ENCODE measurements at regions not wholly inside any gene's neighbourhood (a gene's known extent, or its start where the extent isn't known, plus 50 kb on each side); places are given as distances from the start of the nearest gene placed in this dataset.
A peak's percentile ranks its signal among the peaks of the same experiment; 100 is the strongest.

DNA sequence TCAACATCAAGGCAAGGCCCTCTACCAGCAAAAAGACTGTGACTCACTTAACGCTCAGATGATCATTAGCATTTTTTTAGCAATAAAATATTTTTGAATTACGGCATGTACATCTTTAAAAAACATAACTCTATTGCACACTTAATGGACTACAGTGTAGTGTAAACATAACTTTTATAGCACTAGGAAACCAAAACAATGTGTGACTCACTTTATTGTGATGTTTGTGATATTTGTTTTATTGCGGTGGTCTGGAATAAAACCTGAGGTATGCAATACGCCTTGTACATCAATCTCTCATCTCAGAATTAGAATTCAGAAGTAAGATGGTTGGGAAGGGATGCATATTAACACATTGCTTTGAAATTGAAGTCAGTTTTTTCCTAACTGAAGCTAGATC is 106.9 kb upstream of the PTCH1 start:
- DNase-seq (ENCODE audit: low read depth): no peak

GRCh38 chr9:95620722-95621121 is 104.0 kb upstream of the PTCH1 start:
- DNase-seq (ENCODE audit: low read depth): no peak

- DNase-seq (ENCODE audit: low read depth): no peak
Observed at GRCh38 chr9:95620314-95620713, 103.5 kb upstream of the PTCH1 start.

DNA sequence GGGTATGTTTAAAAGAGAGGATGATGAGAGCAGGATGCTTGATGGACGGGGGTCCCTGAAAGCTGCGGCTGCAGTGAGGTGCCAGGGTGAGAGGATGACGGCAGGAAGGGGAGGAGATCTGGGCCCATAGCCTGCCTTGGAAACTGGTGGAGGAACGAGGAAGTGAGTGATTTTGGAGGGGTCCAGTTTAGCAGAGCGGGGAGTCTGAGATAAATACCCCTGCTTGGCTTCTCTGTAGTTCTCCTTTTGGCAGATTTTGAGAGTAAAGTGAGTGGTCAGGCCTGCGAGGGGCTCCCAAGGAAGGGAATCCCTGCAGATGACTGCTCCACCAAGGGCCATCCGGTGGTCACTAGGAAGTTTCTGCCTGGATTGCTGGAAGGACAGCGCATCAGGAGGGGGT is 98.5 kb upstream of the PTCH1 start:
- DNase-seq (ENCODE audit: low read depth): no peak

DNA sequence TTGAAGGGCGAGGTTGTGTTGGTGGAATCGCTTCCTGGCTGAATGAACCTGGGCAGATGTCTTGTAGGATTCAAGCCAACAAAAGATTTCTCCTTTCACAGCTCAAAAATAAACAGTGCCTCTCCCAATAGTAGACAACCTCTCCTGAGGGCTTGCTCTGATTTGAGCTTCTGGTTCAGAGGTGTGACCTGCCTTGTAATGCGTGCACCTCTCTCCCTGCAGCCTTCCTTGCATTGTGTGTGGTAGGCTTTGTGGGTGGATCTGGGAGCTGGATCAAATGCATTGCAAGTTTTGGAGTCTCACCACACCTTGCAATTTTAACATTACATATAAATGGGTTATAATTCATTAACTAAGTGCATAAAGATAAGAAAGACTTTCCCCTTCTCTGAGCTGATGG is 96.9 kb upstream of the PTCH1 start:
- no peak for DNase-seq (ENCODE audit: low read depth)

DNA sequence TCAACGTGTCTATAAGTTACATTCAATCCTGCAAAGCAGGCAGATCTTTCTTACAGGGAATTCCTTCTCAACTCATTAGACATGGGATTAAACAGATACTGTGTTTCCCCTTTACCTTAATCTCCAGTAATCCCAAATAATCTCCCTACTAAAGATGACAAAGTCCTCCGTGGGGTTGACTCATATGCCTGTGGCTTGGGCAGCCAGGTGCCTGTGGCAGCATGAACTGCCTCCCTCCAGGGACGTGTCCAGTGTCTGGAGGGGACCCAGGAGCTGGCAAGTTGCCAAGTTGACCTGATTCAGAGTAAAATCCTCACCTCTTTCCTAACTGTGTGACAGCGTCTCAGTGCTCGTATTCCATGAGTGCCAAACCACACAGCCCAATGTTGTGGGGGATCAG is 94.6 kb upstream of the PTCH1 start:
- DNase-seq (ENCODE audit: low read depth): no peak

- DNase-seq (ENCODE audit: low read depth): no peak
Observed at GRCh38 chr9:95610006-95610785, 93.4 kb upstream of the PTCH1 start.

DNA sequence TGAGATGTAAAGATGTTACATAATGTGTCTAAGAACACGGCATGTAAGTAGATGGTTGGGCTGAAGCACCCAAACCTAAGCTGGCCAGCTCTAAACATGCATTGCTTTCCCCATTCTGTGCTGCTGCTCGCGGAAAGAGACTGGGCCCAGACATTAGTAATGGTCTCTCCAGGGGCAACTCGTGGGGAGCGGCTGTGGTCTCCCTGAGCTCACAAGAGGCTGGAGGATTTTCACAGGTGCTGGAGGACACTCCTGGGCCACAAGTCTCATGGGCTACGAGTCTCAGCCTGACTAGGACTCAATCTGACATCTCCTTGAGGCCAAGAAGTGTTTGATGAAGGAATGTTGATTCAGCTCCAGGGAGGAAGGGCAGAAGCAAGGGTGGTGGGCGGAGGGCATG is 92.7 kb upstream of the PTCH1 start:
- no peak for DNase-seq (ENCODE audit: low read depth)

DNA sequence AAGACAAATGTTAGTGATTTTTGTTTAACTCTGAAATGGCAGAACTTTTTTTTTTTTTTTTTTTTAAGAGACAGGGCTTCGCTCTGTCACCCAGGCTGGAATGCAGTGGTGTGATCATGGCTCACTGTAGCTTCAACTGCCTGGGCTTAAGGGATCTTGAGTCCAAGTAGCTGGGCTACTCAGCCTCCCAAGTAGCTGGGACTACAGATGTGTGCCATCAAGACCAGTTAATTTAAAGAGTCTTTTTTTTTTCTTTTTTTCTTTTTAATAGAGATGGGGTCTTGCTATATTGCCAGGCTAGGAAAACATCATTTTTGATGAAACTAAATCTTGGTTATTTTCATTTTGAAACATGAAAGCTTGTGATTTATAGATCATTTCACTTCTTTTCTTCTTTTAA is 91.6 kb upstream of the PTCH1 start:
- no peak for DNase-seq (ENCODE audit: low read depth)

- DNase-seq (ENCODE audit: low read depth): no peak
Observed at GRCh38 chr9:95607507-95607906, 90.7 kb upstream of the PTCH1 start.

DNA sequence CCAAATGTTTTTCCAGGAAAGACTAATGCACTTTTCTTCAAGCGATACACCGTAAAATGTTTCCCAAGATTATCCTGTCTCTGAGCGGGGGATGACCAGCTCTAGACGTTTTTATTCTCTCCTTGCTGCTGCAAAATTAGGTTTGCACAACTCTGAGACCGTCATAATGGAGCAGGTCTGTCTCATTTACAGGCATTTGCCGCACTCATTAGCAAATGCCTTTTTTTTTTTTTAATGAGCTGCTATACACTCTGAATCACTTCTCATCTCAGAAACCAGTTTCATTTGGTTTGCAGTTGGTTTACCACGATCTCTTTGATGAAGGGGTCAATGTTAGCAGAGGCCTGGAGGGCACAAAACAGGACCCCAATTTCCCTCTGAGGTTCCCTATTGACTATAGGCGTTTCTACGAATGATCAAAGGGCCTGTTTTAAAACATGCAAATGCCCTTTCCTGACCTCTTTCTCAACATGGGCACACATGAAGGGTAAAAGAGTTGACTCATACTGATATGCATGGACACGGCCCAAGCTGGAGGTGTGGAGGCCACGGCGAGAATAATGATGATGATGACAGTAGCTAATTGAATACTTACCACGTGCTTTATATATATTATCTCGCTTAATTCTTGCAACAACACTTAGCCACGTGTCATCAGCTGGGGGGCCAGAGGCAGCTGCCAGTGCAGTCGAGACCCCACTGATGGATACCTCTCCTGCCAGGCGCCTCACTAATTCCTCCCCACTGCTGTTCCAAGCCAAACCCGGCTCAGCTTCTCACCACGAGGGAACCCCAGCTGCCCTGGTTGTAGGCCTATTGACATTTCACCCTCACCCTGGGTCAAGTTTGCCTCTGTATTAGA is 89.9 kb upstream of the PTCH1 start:
- DNase-seq (ENCODE audit: low read depth): no peak

- peak; percentile 6 for DNase-seq (ENCODE audit: low read depth)
Observed at GRCh38 chr9:95605816-95606488, 89.2 kb upstream of the PTCH1 start.

DNA sequence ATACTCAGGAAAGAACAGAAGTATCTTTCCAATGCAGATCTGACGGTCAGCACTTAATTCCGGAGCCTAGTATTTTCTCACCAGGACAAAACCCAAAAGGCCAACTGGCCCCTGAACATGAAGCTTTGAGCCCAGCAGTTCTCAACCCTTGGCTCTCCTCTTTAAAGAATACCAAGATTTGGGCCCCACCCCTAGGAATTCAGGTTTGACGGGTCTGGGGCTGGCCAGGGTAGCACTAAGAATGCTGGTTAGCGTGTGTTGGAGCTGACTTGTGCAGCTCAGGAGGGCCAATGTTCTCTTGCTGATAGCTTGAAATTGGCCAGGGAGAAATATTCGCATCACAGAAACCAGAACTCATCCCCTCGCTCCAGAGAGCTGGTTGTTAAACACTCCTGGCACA is 88.3 kb upstream of the PTCH1 start:
- no peak for DNase-seq (ENCODE audit: low read depth)

- DNase-seq (ENCODE audit: low read depth): no peak
Observed at GRCh38 chr9:95598236-95598635, 81.5 kb upstream of the PTCH1 start.

DNA sequence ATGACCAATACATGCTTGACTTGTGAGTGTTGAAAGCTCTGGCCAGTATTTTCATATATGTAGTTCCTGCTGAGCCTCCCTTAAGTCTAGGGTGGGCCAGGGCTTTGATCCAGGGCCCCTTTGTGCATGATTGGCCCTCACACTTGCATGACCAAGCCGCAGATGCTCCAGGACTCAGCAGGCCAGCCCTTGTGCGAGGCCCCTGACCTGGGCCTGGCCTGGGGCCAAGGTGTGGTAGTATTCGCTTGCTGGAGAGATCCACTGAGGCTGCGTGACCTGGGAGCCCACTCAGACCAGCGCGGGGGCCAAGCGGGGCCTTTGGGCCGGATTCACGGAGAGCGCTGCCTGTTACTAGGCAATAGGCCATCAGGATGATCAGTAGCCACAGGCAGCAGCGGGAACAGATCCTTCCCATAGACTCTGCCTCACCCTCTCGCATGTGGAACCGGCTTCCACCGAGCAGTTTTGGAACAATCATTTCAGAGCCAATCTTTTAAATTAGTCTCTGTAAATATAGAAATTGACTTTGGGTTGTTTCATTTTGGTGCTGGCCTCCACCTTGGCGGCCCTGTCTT is 79.0 kb upstream of the PTCH1 start:
- DNase-seq (ENCODE audit: low read depth): no peak

DNA sequence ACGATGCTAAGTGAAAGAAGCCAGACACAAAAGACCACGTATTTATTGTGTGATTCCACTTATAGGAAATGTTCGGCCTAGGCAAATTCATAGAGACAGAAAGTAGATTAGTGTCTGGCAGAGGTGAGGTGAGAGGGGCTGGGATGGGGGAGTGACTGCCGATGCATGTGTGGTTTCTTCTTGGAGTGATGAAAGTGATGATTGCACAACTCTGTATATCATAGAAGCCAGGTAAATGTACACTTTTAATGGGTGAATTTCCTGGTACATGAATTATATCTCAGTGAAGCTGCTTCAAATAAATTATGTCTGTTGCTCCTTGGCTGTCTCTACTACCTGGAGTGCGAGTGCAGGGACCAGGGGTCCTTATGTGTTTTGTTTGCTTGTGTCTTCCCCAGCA is 76.2 kb upstream of the PTCH1 start:
- no peak for DNase-seq (ENCODE audit: low read depth)

GRCh38 chr9:95588724-95589588 is 72.2 kb upstream of the PTCH1 start:
- DNase-seq (ENCODE audit: low read depth): no peak

- DNase-seq (ENCODE audit: low read depth): no peak
Observed at GRCh38 chr9:95587021-95587964, 70.5 kb upstream of the PTCH1 start.

DNA sequence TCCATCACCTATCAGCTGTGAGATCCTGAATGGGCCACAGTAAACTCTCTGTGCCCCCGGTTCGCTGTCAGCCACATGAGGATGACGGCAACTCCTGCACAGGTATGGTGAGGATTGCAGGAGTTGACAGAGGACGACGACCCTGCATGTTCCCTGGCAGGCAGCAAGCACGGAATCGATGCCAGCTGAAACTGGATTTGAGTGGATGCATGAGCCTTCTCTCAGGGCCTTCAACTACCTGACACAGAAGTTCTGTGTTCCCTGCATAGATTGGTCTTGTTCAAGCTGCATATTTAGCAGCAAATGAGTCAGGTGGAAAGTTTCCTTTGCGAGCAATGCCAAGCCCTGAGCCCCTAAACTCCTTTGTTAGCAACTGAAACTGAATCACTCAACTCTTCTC is 69.6 kb upstream of the PTCH1 start:
- DNase-seq (ENCODE audit: low read depth): no peak

- DNase-seq (ENCODE audit: low read depth): no peak
Observed at GRCh38 chr9:95585824-95586223, 69.1 kb upstream of the PTCH1 start.

Data from RPMI7951 (cell line).